ENCODE measurements at regions not wholly inside any gene's neighbourhood (a gene's known extent, or its start where the extent isn't known, plus 50 kb on each side); places are given as distances from the start of the nearest gene placed in this dataset.

DNA sequence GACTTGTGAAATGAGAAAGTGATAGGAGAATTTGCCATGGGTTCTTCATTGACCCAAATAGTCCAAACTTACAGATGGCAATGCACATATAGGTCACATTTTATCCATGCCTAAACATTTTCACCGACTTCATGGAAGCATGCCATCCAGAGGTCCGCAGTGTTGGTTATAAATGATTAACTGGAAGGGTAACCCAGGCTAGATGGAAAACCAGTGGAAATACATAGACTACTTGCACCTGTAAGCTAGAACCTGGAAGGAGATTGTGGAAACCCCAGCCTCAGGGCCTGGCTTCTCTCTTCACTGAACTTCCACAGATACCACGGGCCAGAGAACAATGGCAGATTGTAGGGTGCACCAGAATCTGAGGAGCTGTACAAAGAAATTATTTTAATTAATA is 103.8 kb upstream of the SYNDIG1 start:
- TF ChIP-seq MAX (IDR thresholded peaks at IDR 0.05) (no peak), REST (IDR thresholded peaks at IDR 0.05; ENCODE audit: low read depth) (no peak), FOXM1 (IDR thresholded peaks at IDR 0.05; ENCODE audit: borderline replicate concordance, low read depth) (no peak), CEBPB (IDR thresholded peaks at IDR 0.05) (no peak), USF1 (IDR thresholded peaks at IDR 0.05) (no peak), TCF12 (IDR thresholded peaks at IDR 0.05; ENCODE audit: low read depth) (no peak), RAD21 (IDR thresholded peaks at IDR 0.05; ENCODE audit: low read depth) (no peak)

Data from Ishikawa (cell line).